Ascending aorta (tissue), 2 donors: ENCODE measurements at regions not wholly inside any gene's neighbourhood (a gene's known extent, or its start where the extent isn't known, plus 50 kb on each side); places are given as distances from the start of the nearest gene placed in this dataset.

ENCODE experiments used
- DNase-seq, 2 donors: peaks; one replicate each; pipeline ENCODE4 v3.0.0-alpha.2; 2019; ENCODE audit warnings: low spot score in 2 of 2
- H3K27ac ChIP-seq, 2 donors: fragments of 200-600 bp; sonication (generic); one replicate each; pipeline ENCODE4 v1.5.1; 2016 to 2017; ENCODE audit warnings: mild to moderate bottlenecking in 1 of 2
- H3K27me3 ChIP-seq: fragments of 200-600 bp; sonication (generic); one replicate; pipeline ENCODE4 v1.5.1; 2017
- H3K36me3 ChIP-seq, 2 donors: fragments of 200-600 bp; sonication (generic); one replicate each; pipeline ENCODE4 v1.5.1; 2016
- H3K4me1 ChIP-seq, 2 donors: fragments of 200-600 bp; sonication (generic); one replicate each; pipeline ENCODE4 v1.5.1; 2016 to 2017; ENCODE audit warnings: mild to moderate bottlenecking in 1 of 2
- H3K4me3 ChIP-seq, 2 donors: fragments of 200-600 bp; sonication (generic); one replicate each; pipeline ENCODE4 v1.5.1; 2016 to 2017; ENCODE audit warnings: mild to moderate bottlenecking in 1 of 2
- H3K9me3 ChIP-seq, 2 donors: fragments of 200-600 bp; sonication (generic); one replicate each; pipeline ENCODE4 v1.5.1; 2016
- CTCF ChIP-seq, 3 experiments: fragments of 200-600 bp in 2 of 3; fragments of 450-650 bp in 1 of 3; sonication (generic) in 2 of 3; IDR thresholded peaks; one replicate each; pipeline ENCODE4 v1.5.1; 2016 to 2019; ENCODE audit warnings: antibody characterized with exemption in 3 of 3, mild to moderate bottlenecking in 1 of 3, moderate library complexity in 1 of 3
- intact Hi-C: fragments of 100-400 bp; cut with DNase I; formaldehyde crosslinking; loops from one replicate; pipeline ENCODE4 v1.15.1; 2023

GRCh38 chr1:213366141-213366831 is 315.2 kb downstream of the RPS6KC1 start:
- Histone ChIP-seq H3K27ac (no peak overlapping the region), H3K4me1 (no peaks in the 10 kb centered on the region), H3K9me3 (no peaks in the 10 kb centered on the region), H3K27me3 (no peaks in the 10 kb centered on the region), H3K4me3 (no peak overlapping the region), H3K36me3 (no peaks in the 10 kb centered on the region)
- intact Hi-C loops: no loop called here
- no peak for DNase-seq
- TF ChIP-seq CTCF (IDR thresholded peaks at IDR 0.05): no peak

- no peak overlapping the region for H3K27ac ChIP-seq
- intact Hi-C loops: no loop called here
- H3K27me3 ChIP-seq: no peaks in the 10 kb centered on the region
- no peak overlapping the region for H3K4me3 ChIP-seq
- H3K9me3 ChIP-seq: no peaks in the 10 kb centered on the region
- no peaks in the 10 kb centered on the region for H3K36me3 ChIP-seq
- DNase-seq: no peak
- no peaks in the 10 kb centered on the region for H3K4me1 ChIP-seq
- no peak for TF ChIP-seq CTCF (IDR thresholded peaks at IDR 0.05)
These were observed 318.4 kb downstream of the RPS6KC1 start for GRCh38 chr1:213369465-213369864.

GRCh38 chr1:213370523-213370922 is 319.5 kb downstream of the RPS6KC1 start:
- Histone ChIP-seq H3K9me3 (no peaks in the 10 kb centered on the region), H3K27me3 (no peaks in the 10 kb centered on the region), H3K4me1 (no peaks in the 10 kb centered on the region), H3K4me3 (no peak overlapping the region), H3K27ac (no peak overlapping the region), H3K36me3 (no peaks in the 10 kb centered on the region)
- TF ChIP-seq CTCF (IDR thresholded peaks at IDR 0.05): no peak
- intact Hi-C loops: no loop called here
- no peak for DNase-seq

- intact Hi-C loops: no loop called here
- H3K36me3 ChIP-seq: no peaks in the 10 kb centered on the region
- no peak for DNase-seq
- H3K27ac ChIP-seq: no peak overlapping the region
- H3K27me3 ChIP-seq: no peaks in the 10 kb centered on the region
- no peaks in the 10 kb centered on the region for H3K9me3 ChIP-seq
- no peaks in the 10 kb centered on the region for H3K4me1 ChIP-seq
- no peak for TF ChIP-seq CTCF (IDR thresholded peaks at IDR 0.05)
- H3K4me3 ChIP-seq: no peak overlapping the region
These were observed 320.4 kb downstream of the RPS6KC1 start for GRCh38 chr1:213371525-213371846.

- DNase-seq: no peak
- no peaks in the 10 kb centered on the region for H3K9me3 ChIP-seq
- no peaks in the 10 kb centered on the region for H3K36me3 ChIP-seq
- H3K4me1 ChIP-seq: no peaks in the 10 kb centered on the region
- H3K27me3 ChIP-seq: no peaks in the 10 kb centered on the region
- TF ChIP-seq CTCF (IDR thresholded peaks at IDR 0.05): no peak
- no peak overlapping the region for H3K4me3 ChIP-seq
- intact Hi-C loops: no loop called here
- no peak overlapping the region for H3K27ac ChIP-seq
These were observed 321.0 kb downstream of the RPS6KC1 start for GRCh38 chr1:213371847-213372619.
